Loucy (cell line): ENCODE measurements at regions not wholly inside any gene's neighbourhood (a gene's known extent, or its start where the extent isn't known, plus 50 kb on each side); places are given as distances from the start of the nearest gene placed in this dataset.

Experiments
- H2AFZ ChIP-seq: fragments of 200-600 bp; sonication (generic); 2 replicates; pipeline ENCODE4 v1.6.0; 2016; ENCODE audit warnings: antibody characterized with exemption, mild to moderate bottlenecking, low read length, moderate library complexity
- H3F3A ChIP-seq: fragments of 200-600 bp; 2 replicates; pipeline ENCODE4 v1.6.0; 2016; ENCODE audit warnings: antibody characterized with exemption, low read depth, mild to moderate bottlenecking
- H3K27me3 ChIP-seq: fragments of 200-600 bp; sonication (generic); 2 replicates; pipeline ENCODE4 v1.6.1; 2014; ENCODE audit warnings: low read length, mild to moderate bottlenecking; ENCODE audit not compliant: insufficient read depth, poor library complexity, severe bottlenecking
- H3K36me3 ChIP-seq: fragments of 200-600 bp; sonication (generic); 2 replicates; pipeline ENCODE4 v1.6.1; 2016; ENCODE audit warnings: low read length; ENCODE audit not compliant: insufficient read depth
- H3K4me1 ChIP-seq: fragments of 200-600 bp; sonication (generic); 2 replicates; pipeline ENCODE4 v1.5.1; 2014; ENCODE audit warnings: low read length, mild to moderate bottlenecking; ENCODE audit not compliant: insufficient read depth, poor library complexity, severe bottlenecking
- H3K4me2 ChIP-seq: fragments of 200-600 bp; sonication (generic); 2 replicates; pipeline ENCODE4 v1.6.0; 2014; ENCODE audit warnings: antibody characterized with exemption, low read length, low read depth, mild to moderate bottlenecking; ENCODE audit not compliant: poor library complexity, severe bottlenecking
- H3K4me3 ChIP-seq: fragments of 200-600 bp; sonication (generic); 2 replicates; pipeline ENCODE4 v1.5.1; 2014; ENCODE audit warnings: low read length, mild to moderate bottlenecking, mixed read lengths; ENCODE audit not compliant: poor library complexity, severe bottlenecking
- H3K79me2 ChIP-seq: fragments of 200-600 bp; sonication (generic); 2 replicates; pipeline ENCODE4 v1.6.1; 2014; ENCODE audit warnings: low read length; ENCODE audit not compliant: insufficient read depth
- H3K9ac ChIP-seq: fragments of 200-600 bp; sonication (generic); 2 replicates; pipeline ENCODE4 v1.6.0; 2014; ENCODE audit warnings: mild to moderate bottlenecking, low read depth, low read length, moderate library complexity; ENCODE audit not compliant: poor library complexity, severe bottlenecking
- H3K9me2 ChIP-seq: fragments of 200-600 bp; sonication (generic); replicated peaks from 2 replicates; pipeline ENCODE4 v1.6.1; 2016; ENCODE audit warnings: low read depth, low read length, mixed read lengths
- H3K9me3 ChIP-seq: fragments of 200-600 bp; sonication (generic); 2 replicates; pipeline ENCODE4 v1.6.1; 2014; ENCODE audit warnings: mild to moderate bottlenecking, antibody characterized with exemption, low read length, low read depth; ENCODE audit not compliant: insufficient read depth
- H4K20me1 ChIP-seq: fragments of 200-600 bp; sonication (generic); 2 replicates; pipeline ENCODE4 v1.6.0; 2014; ENCODE audit warnings: antibody characterized with exemption, low read length, mild to moderate bottlenecking; ENCODE audit not compliant: insufficient read depth, poor library complexity, severe bottlenecking
- EZH2phosphoT487 ChIP-seq: fragments of 200-600 bp; IDR thresholded peaks from 2 replicates; pipeline ENCODE4 v1.6.1; 2018; ENCODE audit warnings: antibody characterized with exemption, mild to moderate bottlenecking, moderate library complexity, borderline replicate concordance
- TF ChIP-seq, protein P1 (sequence below): fragments of 200-600 bp; sonication (generic); conservative IDR thresholded peaks from 2 replicates; pipeline ENCODE4 v1.5.1; 2014; ENCODE audit warnings: mild to moderate bottlenecking, antibody characterized with exemption, low read length

- H3K9ac ChIP-seq = no peak overlapping the region
- no peak overlapping the region for H2AFZ ChIP-seq
- H4K20me1 ChIP-seq = no peaks in the 10 kb centered on the region
- H3K9me2 ChIP-seq = no peaks in the 10 kb centered on the region
- TF ChIP-seq, protein P1, sequence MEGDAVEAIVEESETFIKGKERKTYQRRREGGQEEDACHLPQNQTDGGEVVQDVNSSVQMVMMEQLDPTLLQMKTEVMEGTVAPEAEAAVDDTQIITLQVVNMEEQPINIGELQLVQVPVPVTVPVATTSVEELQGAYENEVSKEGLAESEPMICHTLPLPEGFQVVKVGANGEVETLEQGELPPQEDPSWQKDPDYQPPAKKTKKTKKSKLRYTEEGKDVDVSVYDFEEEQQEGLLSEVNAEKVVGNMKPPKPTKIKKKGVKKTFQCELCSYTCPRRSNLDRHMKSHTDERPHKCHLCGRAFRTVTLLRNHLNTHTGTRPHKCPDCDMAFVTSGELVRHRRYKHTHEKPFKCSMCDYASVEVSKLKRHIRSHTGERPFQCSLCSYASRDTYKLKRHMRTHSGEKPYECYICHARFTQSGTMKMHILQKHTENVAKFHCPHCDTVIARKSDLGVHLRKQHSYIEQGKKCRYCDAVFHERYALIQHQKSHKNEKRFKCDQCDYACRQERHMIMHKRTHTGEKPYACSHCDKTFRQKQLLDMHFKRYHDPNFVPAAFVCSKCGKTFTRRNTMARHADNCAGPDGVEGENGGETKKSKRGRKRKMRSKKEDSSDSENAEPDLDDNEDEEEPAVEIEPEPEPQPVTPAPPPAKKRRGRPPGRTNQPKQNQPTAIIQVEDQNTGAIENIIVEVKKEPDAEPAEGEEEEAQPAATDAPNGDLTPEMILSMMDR = no peak
- TF ChIP-seq EZH2phosphoT487 = no peak
- H3K4me2 ChIP-seq = no peak overlapping the region
- H3K4me3 ChIP-seq = no peak overlapping the region
- no peaks in the 10 kb centered on the region for H3K9me3 ChIP-seq
- no peaks in the 10 kb centered on the region for H3K27me3 ChIP-seq
- H3F3A ChIP-seq = no peaks in the 10 kb centered on the region
- H3K79me2 ChIP-seq = no peaks in the 10 kb centered on the region
- no peaks in the 10 kb centered on the region for H3K36me3 ChIP-seq
- H3K4me1 ChIP-seq = peaks cover 15% of the 10 kb centered on the region
These were observed 88.7 kb upstream of the IRF2BP2 start for GRCh38 chr1:234698686-234699085.

GRCh38 chr1:234697741-234698140 is 87.8 kb upstream of the IRF2BP2 start:
- Histone ChIP-seq H3F3A (no peaks in the 10 kb centered on the region), H3K4me1 (peaks cover 15% of the 10 kb centered on the region), H3K27me3 (no peaks in the 10 kb centered on the region), H3K9ac (no peak overlapping the region), H3K9me2 (no peaks in the 10 kb centered on the region), H3K4me2 (no peak overlapping the region), H3K4me3 (no peak overlapping the region), H3K9me3 (no peaks in the 10 kb centered on the region), H3K36me3 (no peaks in the 10 kb centered on the region), H4K20me1 (no peaks in the 10 kb centered on the region), H3K79me2 (no peaks in the 10 kb centered on the region), H2AFZ (no peak overlapping the region)
- TF ChIP-seq, protein P1 = no peak
- TF ChIP-seq EZH2phosphoT487 = no peak

DNA sequence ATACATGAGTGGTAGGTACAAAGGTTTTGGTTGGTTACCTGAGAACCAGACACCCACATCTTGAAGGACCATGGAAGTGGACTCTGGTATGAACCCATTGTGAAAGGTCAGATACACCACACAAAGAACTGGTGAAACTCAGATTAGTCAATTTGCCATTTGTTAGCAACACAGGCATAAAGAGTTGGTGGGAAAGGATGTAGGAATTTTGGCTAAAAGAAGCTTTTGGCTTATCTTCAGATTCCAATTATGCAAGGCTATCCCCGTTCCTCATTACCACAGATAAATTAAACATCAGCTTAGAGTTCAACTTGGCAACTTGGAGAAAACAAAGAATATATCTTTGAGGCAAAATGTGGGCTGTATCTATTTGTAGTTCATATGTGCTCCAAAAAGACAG is 87.0 kb upstream of the IRF2BP2 start:
- Histone ChIP-seq H3K4me2 (no peak overlapping the region), H3K27me3 (no peaks in the 10 kb centered on the region), H2AFZ (no peak overlapping the region), H3K4me1 (peaks cover 15% of the 10 kb centered on the region), H3K79me2 (no peaks in the 10 kb centered on the region), H3K36me3 (no peaks in the 10 kb centered on the region), H3K9me2 (no peaks in the 10 kb centered on the region), H4K20me1 (no peaks in the 10 kb centered on the region), H3K9ac (no peak overlapping the region), H3K4me3 (no peak overlapping the region), H3F3A (no peaks in the 10 kb centered on the region), H3K9me3 (no peaks in the 10 kb centered on the region)
- TF ChIP-seq, protein P1 = no peak
- no peak for TF ChIP-seq EZH2phosphoT487
